IPS-20b (cell line): ENCODE measurements at regions not wholly inside any gene's neighbourhood (a gene's known extent, or its start where the extent isn't known, plus 50 kb on each side); places are given as distances from the start of the nearest gene placed in this dataset.

ENCODE experiments used
- H3K27ac ChIP-seq: one replicate; pipeline ENCODE4 v1.5.1; 2013; ENCODE audit warnings: low read length
- H3K27me3 ChIP-seq: 2 replicates; pipeline ENCODE4 v1.6.1; 2013; ENCODE audit warnings: mild to moderate bottlenecking, low read length, inconsistent platforms; ENCODE audit not compliant: insufficient read depth
- H3K36me3 ChIP-seq: 2 replicates; pipeline ENCODE4 v1.6.1; 2013; ENCODE audit warnings: low read depth, mild to moderate bottlenecking, inconsistent platforms, low read length, moderate library complexity; ENCODE audit not compliant: insufficient read depth
- H3K4me1 ChIP-seq: 2 replicates; pipeline ENCODE4 v1.6.1; 2013; ENCODE audit warnings: mild to moderate bottlenecking, control low read depth, inconsistent platforms, low read length, moderate library complexity; ENCODE audit not compliant: insufficient read depth
- H3K4me3 ChIP-seq: 2 replicates; pipeline ENCODE4 v1.5.1; 2013; ENCODE audit warnings: mild to moderate bottlenecking, low read length, inconsistent platforms
- H3K9ac ChIP-seq: 2 replicates; pipeline ENCODE4 v1.6.1; 2013; ENCODE audit warnings: low read depth, mild to moderate bottlenecking, inconsistent platforms, low read length, moderate library complexity
- H3K9me3 ChIP-seq: 2 replicates; pipeline ENCODE4 v1.6.1; 2013; ENCODE audit warnings: mild to moderate bottlenecking, low read depth, low read length, inconsistent platforms; ENCODE audit not compliant: insufficient read depth

DNA sequence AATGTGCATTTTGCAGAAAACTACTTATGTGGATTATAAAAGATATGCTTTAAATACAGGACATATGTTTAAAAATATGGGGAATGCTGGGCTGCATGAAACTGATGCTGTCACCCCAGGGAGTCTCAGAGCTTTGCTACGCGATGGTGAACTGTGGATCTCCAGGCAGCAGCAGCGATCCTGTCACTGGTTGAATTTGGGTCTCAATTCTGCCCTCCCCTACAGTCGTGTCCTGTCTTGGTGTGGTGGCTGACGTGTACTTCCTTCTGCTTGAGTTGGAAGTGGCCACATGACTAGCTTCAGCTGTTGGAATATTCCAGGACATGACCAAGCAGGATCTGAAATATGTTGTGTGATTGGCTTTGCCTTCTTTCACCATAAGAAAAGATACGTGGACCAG lies 222.9 kb upstream of the AJAP1 start:
- no peak overlapping the region for H3K27ac ChIP-seq
- no peak overlapping the region for H3K4me3 ChIP-seq
- H3K9ac ChIP-seq, result no peak overlapping the region
- no peaks in the 10 kb centered on the region for H3K27me3 ChIP-seq
- no peaks in the 10 kb centered on the region; the same call in 1 of the 2 replicates for H3K9me3 ChIP-seq
- H3K36me3 ChIP-seq, result no peaks in the 10 kb centered on the region
- no peaks in the 10 kb centered on the region for H3K4me1 ChIP-seq

DNA sequence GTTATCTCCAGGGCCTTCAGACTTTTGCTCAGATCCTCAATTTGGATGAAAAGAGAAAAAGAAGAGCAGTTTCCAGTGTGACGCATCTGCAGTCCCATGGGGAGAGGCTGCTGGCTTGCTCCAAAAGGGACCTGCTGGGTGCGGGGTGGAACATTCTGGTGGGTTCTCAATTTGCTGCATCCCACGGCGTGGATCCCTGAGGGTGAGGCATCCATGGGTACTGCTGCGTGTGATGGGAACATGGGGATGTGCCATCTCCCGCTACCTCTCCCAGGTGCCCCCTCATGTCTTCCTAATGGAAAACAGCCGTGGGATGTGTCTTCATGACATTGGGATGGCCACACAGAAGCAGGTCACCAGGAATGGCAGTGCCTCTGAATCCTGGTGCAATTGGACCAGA lies 221.3 kb upstream of the AJAP1 start:
- H3K36me3 ChIP-seq, result no peaks in the 10 kb centered on the region

DNA sequence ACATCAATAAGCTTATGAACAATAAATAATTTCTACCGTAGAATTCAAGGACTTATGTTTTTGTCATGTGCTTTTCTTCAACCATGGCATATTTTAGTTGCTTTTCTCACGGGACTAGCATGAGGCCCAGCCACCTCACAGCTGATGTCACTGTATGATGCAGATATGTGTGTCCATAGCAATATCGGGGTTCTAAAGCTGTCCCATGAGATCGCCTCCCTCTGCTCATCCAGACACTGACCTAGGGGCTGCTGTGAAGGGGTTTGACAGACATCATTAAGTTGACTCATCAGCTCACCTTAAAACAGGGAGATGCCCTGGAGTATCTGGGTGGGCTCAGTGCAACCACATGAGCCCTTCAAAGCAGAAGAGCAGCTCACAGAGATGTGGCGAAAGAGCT lies 210.3 kb upstream of the AJAP1 start:
- H3K27ac ChIP-seq, result no peak overlapping the region
- H3K4me1 ChIP-seq, result peaks cover 23% of the 10 kb centered on the region; the same call in 1 of the 2 replicates
- no peak overlapping the region for H3K9ac ChIP-seq
- no peaks in the 10 kb centered on the region for H3K36me3 ChIP-seq
- no peak overlapping the region for H3K4me3 ChIP-seq
- no peaks in the 10 kb centered on the region for H3K27me3 ChIP-seq
- H3K9me3 ChIP-seq, result no peaks in the 10 kb centered on the region

More for the DNA sequence above, 221.3 kb upstream of the AJAP1 start:
- H3K4me3 ChIP-seq, result no peak overlapping the region
- no peaks in the 10 kb centered on the region for H3K4me1 ChIP-seq
- no peak overlapping the region for H3K27ac ChIP-seq
- H3K9ac ChIP-seq, result no peak overlapping the region
- H3K9me3 ChIP-seq, result no peaks in the 10 kb centered on the region; the same call in 1 of the 2 replicates
- H3K27me3 ChIP-seq, result no peaks in the 10 kb centered on the region

DNA sequence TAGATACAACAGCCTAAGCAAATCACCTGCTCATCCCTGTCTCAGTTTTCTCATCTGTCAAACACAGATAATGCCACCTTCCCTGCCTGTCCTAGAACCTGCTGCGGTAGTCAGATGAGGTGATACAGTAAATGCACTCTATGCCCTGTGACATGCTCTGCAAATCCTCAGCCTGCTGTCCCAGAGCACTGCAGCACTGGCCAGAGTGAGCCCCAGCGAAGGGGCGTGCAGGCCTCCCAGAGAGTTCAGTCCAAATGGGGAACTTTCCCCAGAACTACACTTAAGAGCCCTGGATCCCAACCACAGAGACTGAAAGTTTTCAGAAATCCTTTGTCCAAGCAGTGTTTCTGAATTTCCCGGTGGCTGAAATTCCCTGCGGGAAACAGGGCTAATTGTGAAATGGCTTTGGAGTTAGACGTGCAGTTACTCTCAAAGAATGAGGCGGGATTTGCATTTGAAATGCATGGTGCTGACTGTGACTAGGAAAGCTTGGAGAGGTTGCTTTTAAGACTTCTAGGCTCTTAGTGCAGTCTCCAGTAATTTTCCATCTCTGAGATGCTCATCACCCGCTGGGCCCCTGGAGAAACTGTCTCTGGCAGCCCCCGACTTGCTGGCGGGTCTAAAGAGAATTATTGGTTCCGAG lies 206.5 kb upstream of the AJAP1 start:
- Histone ChIP-seq H3K9me3 (no peaks in the 10 kb centered on the region), H3K27me3 (no peaks in the 10 kb centered on the region), H3K4me3 (peak overlapping the region; percentile 40), H3K27ac (peak overlapping the region; percentile 3), H3K9ac (peak overlapping the region; percentile 37; the same call in 1 of the 2 replicates), H3K4me1 (peaks cover 23% of the 10 kb centered on the region; the same call in 1 of the 2 replicates), H3K36me3 (no peaks in the 10 kb centered on the region)

DNA sequence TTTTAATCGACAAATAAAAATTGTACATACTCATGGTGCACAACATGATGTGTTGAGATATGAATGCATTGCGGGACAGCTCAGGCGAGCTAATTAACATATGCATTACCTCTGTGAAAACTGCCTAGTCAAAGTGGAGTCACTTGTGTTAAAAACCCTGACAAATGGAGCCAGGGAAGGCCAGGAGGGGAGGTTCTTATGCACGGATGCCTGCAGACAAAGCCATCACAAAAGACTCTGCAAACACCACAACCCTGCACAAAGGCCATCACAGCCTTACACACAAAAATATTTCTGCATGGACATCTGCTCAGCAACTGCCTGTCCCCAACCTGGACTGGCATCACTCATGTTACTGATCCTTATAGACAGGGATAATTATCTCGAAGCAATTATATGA lies 204.4 kb upstream of the AJAP1 start:
- no peak overlapping the region for H3K4me3 ChIP-seq
- no peaks in the 10 kb centered on the region for H3K9me3 ChIP-seq
- peaks cover 23% of the 10 kb centered on the region; the same call in 1 of the 2 replicates for H3K4me1 ChIP-seq
- H3K36me3 ChIP-seq, result no peaks in the 10 kb centered on the region
- no peak overlapping the region for H3K9ac ChIP-seq
- no peaks in the 10 kb centered on the region for H3K27me3 ChIP-seq
- no peak overlapping the region for H3K27ac ChIP-seq

DNA sequence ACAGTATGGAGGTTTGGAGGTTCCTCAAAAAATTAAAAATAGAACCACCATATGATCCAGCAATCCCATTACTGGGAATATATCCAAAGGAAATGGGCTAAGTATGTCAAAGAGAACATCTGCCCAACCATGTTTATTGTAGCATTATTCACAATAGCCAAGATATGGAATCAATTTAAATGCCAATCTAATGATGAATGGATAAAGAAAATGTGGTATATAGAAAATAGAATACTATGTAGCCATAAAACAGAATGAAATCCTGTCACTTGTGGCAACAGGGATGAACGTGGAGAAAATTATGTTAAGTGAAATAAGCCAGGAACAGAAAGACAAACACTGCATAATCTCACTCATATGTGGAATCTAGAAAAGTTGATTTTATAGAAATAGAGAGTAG lies 201.7 kb upstream of the AJAP1 start:
- H3K4me3 ChIP-seq, result no peak overlapping the region
- H3K27ac ChIP-seq, result no peak overlapping the region
- H3K27me3 ChIP-seq, result no peaks in the 10 kb centered on the region

DNA sequence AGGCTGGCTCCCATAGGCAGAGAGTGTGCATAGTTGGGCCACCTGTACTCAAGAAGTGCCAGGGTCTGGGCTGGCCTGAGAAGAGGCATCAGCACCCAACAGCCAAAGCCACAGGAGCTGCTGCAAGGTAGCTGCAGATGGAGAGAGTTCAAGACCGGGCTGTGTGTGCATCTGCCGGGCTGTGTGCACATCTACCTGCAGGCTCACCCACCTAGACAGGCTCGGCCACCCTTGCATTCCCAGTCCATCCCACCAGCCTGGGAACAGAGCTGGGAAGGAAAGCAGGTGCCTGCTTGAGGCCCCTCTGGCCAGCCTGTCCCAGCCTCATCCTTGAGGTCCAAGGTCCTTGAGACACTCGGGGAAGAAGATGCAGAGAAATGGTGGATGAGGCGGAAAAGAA lies 194.4 kb upstream of the AJAP1 start:
- Histone ChIP-seq H3K27ac (no peak overlapping the region), H3K36me3 (no peaks in the 10 kb centered on the region), H3K4me1 (no peaks in the 10 kb centered on the region), H3K4me3 (no peak overlapping the region), H3K9me3 (peaks cover 7% of the 10 kb centered on the region; the same call in 1 of the 2 replicates), H3K9ac (no peak overlapping the region), H3K27me3 (no peaks in the 10 kb centered on the region)

More for the DNA sequence above, 201.7 kb upstream of the AJAP1 start:
- Histone ChIP-seq H3K36me3 (no peaks in the 10 kb centered on the region), H3K9me3 (peaks cover 3% of the 10 kb centered on the region; the same call in 1 of the 2 replicates), H3K4me1 (peaks cover 14% of the 10 kb centered on the region; the same call in 1 of the 2 replicates), H3K9ac (no peak overlapping the region)

DNA sequence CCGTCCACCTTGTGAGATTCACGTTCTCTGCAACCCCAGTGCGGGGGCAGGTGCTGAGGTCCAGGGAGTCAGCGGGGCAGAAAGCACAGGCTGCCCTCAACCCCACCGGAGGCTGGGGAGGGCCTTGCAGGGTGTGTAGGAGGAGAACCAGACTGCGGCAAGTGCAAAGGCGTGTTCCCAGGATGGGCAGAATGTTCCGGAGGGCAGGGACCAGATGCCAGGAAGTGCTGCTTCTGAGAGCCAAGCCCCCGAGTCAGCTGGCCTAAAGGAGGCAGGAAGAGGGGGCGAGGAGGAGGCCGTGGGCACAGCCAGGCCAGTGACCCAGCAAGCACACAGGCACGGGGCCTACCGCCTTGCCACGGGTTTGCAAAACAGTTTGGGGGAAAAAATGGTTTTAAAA lies 193.8 kb upstream of the AJAP1 start:
- H3K4me3 ChIP-seq, result no peak overlapping the region
- H3K27ac ChIP-seq, result no peak overlapping the region
- H3K27me3 ChIP-seq, result no peaks in the 10 kb centered on the region
- peaks cover 7% of the 10 kb centered on the region; the same call in 1 of the 2 replicates for H3K9me3 ChIP-seq
- H3K9ac ChIP-seq, result no peak overlapping the region
- H3K4me1 ChIP-seq, result no peaks in the 10 kb centered on the region
- H3K36me3 ChIP-seq, result no peaks in the 10 kb centered on the region

DNA sequence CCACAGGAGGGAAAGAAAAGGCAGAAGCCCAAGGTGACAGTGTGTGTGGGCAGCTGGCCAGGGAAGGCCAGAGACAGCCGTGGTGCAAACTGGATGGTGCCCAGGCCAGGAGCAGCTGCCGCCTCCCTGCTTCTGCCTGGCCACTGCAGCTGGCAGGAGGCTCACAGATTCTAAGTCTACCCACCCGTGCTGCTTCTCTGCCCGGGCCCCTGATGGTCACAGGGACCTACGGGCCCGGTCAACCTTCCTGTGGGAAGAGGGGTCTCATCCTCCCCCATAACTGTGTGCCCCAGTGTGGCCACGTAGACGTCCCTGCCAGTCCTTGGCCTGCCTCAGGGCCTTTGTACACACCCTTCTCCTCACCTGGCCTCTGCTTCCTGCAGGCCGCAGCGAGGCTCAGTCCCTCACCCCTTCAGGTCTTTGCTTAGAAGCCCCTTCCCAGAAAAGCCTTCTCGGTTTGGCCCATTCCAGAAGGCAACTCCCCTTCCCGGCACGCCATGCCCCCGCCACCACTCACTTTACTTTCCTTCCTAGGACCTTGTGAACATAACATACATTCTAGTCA lies 192.6 kb upstream of the AJAP1 start:
- no peaks in the 10 kb centered on the region for H3K27me3 ChIP-seq

DNA sequence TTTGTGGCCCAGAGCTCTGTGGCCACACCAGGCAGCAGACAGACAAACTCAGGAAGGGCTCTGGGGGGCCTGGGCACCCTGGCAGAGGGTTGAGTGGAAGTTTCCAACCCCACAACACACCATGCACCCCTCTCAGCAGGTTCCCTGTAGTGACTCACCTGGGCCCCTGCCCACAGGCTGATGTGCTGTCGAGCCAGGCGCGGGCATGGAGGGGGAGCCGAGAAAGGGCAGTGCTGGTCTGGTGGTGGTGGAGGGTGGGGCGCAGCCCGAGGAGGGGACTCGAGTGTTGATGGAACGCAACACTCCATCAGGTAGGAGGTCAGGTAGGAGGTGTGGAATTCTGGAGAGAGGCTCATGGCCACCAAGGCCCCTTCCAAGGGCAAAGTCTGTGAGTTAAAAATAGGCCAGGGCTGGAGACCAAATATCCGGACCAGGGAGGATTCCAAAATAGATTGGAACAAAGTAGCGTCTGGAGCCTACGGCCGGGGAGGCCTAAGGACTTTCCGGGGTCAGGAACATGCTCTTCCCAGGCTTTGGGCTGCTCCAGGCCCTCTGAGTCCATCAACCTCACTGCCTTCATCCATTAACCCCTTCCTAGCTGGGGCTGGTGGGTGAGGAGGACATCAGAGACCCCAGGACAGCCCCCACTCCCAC lies 191.5 kb upstream of the AJAP1 start:
- Histone ChIP-seq H3K4me3 (no peak overlapping the region), H3K9me3 (0 out of 2 replicates have a peak, but pooled peaks cover 4% of the 10 kb centered on the region), H3K27ac (no peak overlapping the region), H3K4me1 (no peaks in the 10 kb centered on the region), H3K27me3 (no peaks in the 10 kb centered on the region), H3K9ac (no peak overlapping the region), H3K36me3 (no peaks in the 10 kb centered on the region)

More for the DNA sequence above, 192.6 kb upstream of the AJAP1 start:
- H3K4me3 ChIP-seq, result no peak overlapping the region
- H3K9me3 ChIP-seq, result 0 out of 2 replicates have a peak, but pooled peaks cover 4% of the 10 kb centered on the region
- no peak overlapping the region for H3K27ac ChIP-seq
- no peak overlapping the region for H3K9ac ChIP-seq
- no peaks in the 10 kb centered on the region for H3K36me3 ChIP-seq
- no peaks in the 10 kb centered on the region for H3K4me1 ChIP-seq

DNA sequence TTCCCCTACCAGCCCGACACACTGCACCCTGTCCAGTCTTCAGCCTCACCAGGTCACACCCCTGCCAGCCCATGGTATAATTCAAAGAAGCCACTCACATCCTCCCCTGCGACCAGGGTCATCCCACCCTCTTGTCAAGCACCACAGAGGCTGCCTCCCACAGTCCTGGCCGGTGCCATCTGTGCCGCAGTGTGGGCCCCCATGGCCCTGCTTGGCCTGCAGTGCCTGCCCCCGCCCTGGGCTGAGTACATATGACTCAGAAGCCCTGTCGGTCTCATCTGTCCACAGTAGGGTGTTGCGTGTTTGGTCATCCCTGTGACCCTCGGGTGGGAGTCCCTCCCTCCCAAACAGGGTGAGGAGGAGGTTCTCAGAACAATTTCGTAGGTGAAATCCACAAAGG lies 190.8 kb upstream of the AJAP1 start:
- H3K9ac ChIP-seq, result no peak overlapping the region

DNA sequence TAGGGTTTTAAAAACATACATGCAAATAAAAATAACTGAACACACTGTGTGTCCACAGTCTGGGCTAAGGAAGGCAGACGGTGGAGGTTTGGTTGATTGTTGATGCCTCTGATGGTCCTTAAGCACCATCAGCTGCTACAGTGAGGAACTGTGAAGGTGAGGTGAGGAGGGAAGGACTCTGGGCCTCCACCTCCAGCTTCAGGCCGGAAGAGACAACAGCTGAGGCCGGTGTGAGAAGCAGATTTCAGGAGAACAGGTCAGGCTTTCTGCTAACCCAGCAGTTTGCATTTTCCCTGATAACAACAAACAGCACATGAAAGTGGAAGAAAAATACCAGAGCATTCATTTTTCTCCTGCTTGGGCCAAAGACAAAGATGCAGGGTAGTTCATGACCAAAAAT lies 189.9 kb upstream of the AJAP1 start:
- no peaks in the 10 kb centered on the region for H3K9me3 ChIP-seq
- H3K36me3 ChIP-seq, result no peaks in the 10 kb centered on the region
- no peaks in the 10 kb centered on the region for H3K27me3 ChIP-seq

More for the DNA sequence above, 190.8 kb upstream of the AJAP1 start:
- H3K27ac ChIP-seq, result no peak overlapping the region
- H3K36me3 ChIP-seq, result no peaks in the 10 kb centered on the region
- H3K4me1 ChIP-seq, result no peaks in the 10 kb centered on the region
- H3K27me3 ChIP-seq, result no peaks in the 10 kb centered on the region
- H3K4me3 ChIP-seq, result no peak overlapping the region
- 0 out of 2 replicates have a peak, but pooled peaks cover 4% of the 10 kb centered on the region for H3K9me3 ChIP-seq

More for the DNA sequence above, 189.9 kb upstream of the AJAP1 start:
- Histone ChIP-seq H3K9ac (no peak overlapping the region), H3K27ac (no peak overlapping the region), H3K4me3 (no peak overlapping the region), H3K4me1 (no peaks in the 10 kb centered on the region)
